Stimulated activated CD4-positive, alpha-beta T cell treated with anti-CD3 and anti-CD28 coated beads, TNF-alpha, amount 100 ng/mL, for 48 hours (primary cell): ENCODE measurements at regions not wholly inside any gene's neighbourhood (a gene's known extent, or its start where the extent isn't known, plus 50 kb on each side); places are given as distances from the start of the nearest gene placed in this dataset.

ENCODE experiments used
- DNase-seq, 3 donors: peaks; one replicate each; pipeline ENCODE4 v3.0.0-alpha.2; 2020; ENCODE audit warnings: low read depth in 3 of 3

GRCh38 chr20:52921340-52921739 is 50.8 kb upstream of the TSHZ2 start:
- no peak for DNase-seq

- DNase-seq: no peak
These were observed 53.8 kb upstream of the TSHZ2 start for GRCh38 chr20:52918311-52918710.

GRCh38 chr20:52915564-52915963 is 56.6 kb upstream of the TSHZ2 start:
- DNase-seq: no peak

DNA sequence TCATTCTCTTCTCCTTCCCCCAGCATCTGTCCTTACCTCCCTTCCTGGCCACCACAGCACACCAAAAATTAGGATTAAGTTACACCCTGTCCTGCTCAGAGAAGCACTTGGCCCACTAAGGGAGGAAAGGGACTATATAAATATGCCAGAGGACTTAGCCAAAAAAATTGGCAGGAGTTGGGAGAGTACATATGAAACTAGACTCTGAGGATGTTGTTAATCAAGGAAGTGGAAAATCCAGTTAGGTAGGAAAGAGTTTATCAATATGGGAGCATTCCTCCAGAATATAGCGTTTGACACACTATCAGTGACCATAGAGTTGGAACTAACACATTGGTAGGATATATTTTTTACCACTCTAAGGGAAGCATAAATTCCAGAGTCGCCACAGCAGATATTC is 57.3 kb upstream of the TSHZ2 start:
- no peak for DNase-seq

GRCh38 chr20:52913650-52914387 is 58.3 kb upstream of the TSHZ2 start:
- DNase-seq: no peak

- no peak for DNase-seq
These were observed 66.7 kb upstream of the TSHZ2 start for GRCh38 chr20:52905241-52905994.

DNA sequence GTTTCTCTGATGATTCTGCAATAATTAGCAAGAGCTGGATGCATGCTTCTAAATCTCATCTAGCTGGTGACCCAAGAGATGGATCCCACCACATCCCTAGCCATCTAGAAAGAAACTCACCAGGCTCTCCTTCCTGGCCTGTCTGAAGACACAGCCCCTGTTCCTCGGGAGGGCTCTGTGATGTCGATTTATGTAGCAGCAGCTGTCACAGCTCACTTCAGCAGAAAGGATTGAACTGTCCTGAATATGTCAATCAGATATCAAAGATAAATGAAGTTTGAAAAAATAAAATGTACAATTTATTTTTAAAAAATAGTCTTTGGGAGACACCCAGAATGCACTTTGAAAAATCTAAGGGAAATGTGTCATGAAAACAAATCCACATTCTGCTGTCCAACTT is 67.3 kb upstream of the TSHZ2 start:
- no peak for DNase-seq

GRCh38 chr20:52899041-52899608 is 73.0 kb upstream of the TSHZ2 start:
- DNase-seq: no peak

- DNase-seq: no peak
These were observed 75.8 kb upstream of the TSHZ2 start for GRCh38 chr20:52896348-52896747.

DNA sequence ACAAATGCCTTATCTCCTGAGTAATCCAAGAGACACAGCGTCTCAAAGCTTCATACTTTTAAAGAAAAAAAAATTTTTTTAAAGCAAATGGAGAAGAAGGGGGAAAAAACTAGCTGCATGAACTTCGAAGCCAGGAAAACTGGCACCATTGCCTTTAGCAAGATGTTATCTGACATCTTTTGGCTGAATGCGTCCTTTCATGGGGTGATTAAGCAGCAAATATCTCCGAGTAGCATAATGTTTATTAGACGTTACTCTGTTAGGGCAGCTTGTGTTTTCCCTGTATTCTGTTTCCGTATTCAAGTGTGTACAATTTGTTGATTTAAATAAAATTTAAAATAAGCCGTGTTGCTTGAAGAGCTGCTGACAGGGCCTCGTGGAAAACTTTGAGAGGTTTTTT is 76.5 kb upstream of the TSHZ2 start:
- DNase-seq: no peak

- DNase-seq: no peak
These were observed 76.9 kb upstream of the TSHZ2 start for GRCh38 chr20:52895235-52895634.

GRCh38 chr20:52893498-52893897 is 78.7 kb upstream of the TSHZ2 start:
- DNase-seq: no peak

DNA sequence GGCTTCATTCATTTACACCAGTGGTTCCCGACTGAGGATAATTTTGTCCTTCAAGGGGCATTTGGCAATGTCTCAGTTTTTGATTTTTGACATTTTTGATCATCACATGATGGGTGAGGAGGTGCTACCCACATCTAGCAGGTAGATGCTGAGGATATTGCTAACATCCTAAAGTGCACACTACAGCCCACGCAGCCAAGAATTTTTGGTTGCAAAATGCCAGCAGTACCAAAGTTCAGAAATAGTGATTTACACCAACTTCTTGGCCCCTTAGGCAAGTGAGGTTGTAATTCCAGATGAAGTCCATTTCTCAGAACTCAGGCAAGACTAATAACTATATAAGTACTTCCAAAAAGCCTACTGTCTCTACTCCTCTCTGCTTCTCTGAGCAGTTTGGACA is 80.1 kb upstream of the TSHZ2 start:
- DNase-seq: no peak

GRCh38 chr20:52890130-52890529 is 82.0 kb upstream of the TSHZ2 start:
- no peak for DNase-seq

DNA sequence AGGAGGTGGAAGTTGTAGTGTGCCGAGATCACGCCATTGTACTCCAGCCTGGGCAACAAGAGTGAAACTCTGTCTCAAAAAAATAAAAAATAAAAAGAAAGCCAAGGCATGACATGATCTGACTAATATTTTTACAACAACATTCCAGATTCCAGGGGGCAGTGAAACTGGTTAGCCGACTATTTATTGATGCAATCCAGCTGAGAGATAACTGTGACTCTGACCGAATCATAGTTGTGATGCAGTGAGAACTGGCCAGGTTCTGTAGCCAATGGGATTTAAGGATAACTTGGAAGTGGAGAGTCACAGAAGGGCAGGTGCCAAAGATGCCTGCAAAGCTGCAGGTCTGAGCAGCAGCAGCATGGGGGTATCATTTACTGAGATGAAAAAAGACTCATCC is 82.9 kb upstream of the TSHZ2 start:
- DNase-seq: no peak

- no peak for DNase-seq
These were observed 84.1 kb upstream of the TSHZ2 start for GRCh38 chr20:52888096-52888495.

- DNase-seq: no peak
These were observed 91.2 kb upstream of the TSHZ2 start for GRCh38 chr20:52880997-52881396.

GRCh38 chr20:52880259-52880658 is 91.9 kb upstream of the TSHZ2 start:
- DNase-seq: no peak

DNA sequence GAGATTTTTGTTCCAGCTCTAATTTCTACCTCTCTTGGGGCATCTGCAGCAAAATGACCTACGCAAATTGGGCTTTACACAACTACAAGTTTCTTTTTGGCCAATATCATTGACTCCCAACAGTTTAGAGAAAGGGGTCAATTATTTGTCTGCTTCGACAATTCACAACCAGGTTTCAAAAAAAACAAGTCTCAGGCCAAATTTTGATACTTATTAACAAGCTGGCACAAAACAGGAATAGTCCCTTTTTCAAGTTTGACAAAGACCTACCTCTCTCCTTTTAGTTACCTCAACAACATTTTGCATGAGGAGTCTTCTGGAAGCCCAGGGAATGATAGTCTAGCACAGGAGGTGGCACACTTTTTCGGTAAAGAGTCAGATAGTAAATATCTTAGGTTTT is 97.9 kb upstream of the TSHZ2 start:
- no peak for DNase-seq

GRCh38 chr20:52869698-52870501 is 102.3 kb upstream of the TSHZ2 start:
- no peak for DNase-seq

DNA sequence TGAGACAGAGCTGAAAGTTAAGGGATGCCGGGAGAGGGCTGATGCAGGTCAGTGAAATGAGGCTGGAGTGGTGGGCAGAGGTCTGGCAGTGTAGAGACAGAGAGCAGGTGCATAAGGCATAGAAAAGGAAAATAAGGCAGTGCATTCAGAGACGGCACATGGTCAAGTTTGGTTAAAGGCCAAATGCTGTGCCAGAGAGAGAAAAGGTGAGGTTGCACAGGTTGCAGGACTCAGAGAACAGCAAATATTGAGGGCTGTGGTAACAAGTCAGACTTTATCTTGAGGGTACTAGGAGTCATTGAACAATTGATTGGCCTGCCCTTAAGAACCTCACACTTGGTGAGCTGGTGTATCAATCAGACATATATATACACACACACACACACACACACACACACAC is 102.9 kb upstream of the TSHZ2 start:
- no peak for DNase-seq

DNA sequence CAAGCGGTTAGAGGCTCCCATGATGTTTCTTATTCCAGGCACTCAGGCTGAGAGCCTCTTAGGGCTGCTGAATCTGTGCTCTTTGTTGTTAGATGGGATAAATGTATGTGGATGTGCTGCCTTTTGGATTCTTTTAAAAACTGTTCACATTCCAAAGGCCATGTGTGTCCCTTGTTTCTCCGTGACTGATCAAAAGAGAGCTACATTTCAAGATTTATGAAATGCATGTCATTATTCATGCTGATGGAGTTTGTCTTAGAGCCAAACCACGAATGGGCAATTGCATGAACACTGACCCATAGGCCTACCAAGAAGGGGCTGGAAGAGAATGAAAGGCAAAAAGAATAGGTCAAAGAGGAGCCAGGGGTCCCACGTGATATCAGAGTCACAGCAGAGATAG is 104.9 kb upstream of the TSHZ2 start:
- DNase-seq: no peak
